ENCODE measurements at regions not wholly inside any gene's neighbourhood (a gene's known extent, or its start where the extent isn't known, plus 50 kb on each side); places are given as distances from the start of the nearest gene placed in this dataset.

GRCh38 chr1:239944666-239945065, 147.0 kb upstream of the FMN2 start:
- in situ Hi-C loops (cut with HindIII; ENCODE audit: low pct_unique_long_range_greater_than_20kb, low sequenced_read_pairs): no loop called here
- TF ChIP-seq JUND (IDR thresholded peaks at IDR 0.05; ENCODE audit: low read depth): no peak
- no peak for DNase-seq (ENCODE audit: low read depth in 1 of 2, low spot score in 1 of 2)

- TF ChIP-seq JUND (IDR thresholded peaks at IDR 0.05; ENCODE audit: low read depth): no peak
- in situ Hi-C loops (cut with HindIII; ENCODE audit: low pct_unique_long_range_greater_than_20kb, low sequenced_read_pairs): no loop called here
- DNase-seq (ENCODE audit: low read depth in 1 of 2, low spot score in 1 of 2): no peak
Measured at GRCh38 chr1:239947801-239948200, 143.9 kb upstream of the FMN2 start.

- no peak for TF ChIP-seq JUND (IDR thresholded peaks at IDR 0.05; ENCODE audit: low read depth)
- DNase-seq (ENCODE audit: low read depth in 1 of 2, low spot score in 1 of 2): peak; percentile 72 to 81
- in situ Hi-C loops (cut with HindIII; ENCODE audit: low pct_unique_long_range_greater_than_20kb, low sequenced_read_pairs): no loop called here
Measured at GRCh38 chr1:239951511-239952140, 140.1 kb upstream of the FMN2 start.

GRCh38 chr1:239952348-239953308, 139.1 kb upstream of the FMN2 start:
- in situ Hi-C loops (cut with HindIII; ENCODE audit: low pct_unique_long_range_greater_than_20kb, low sequenced_read_pairs): no loop called here
- no peak for TF ChIP-seq JUND (IDR thresholded peaks at IDR 0.05; ENCODE audit: low read depth)
- DNase-seq (ENCODE audit: low read depth in 1 of 2, low spot score in 1 of 2): peak in 1 of 2 experiments; percentile 64

GRCh38 chr1:239954836-239955235, 136.8 kb upstream of the FMN2 start:
- DNase-seq (ENCODE audit: low read depth in 1 of 2, low spot score in 1 of 2): no peak
- in situ Hi-C loops (cut with HindIII; ENCODE audit: low pct_unique_long_range_greater_than_20kb, low sequenced_read_pairs): no loop called here
- TF ChIP-seq JUND (IDR thresholded peaks at IDR 0.05; ENCODE audit: low read depth): no peak

GRCh38 chr1:239955431-239955830, 136.3 kb upstream of the FMN2 start:
- DNase-seq (ENCODE audit: low read depth in 1 of 2, low spot score in 1 of 2): no peak
- no peak for TF ChIP-seq JUND (IDR thresholded peaks at IDR 0.05; ENCODE audit: low read depth)
- in situ Hi-C loops (cut with HindIII; ENCODE audit: low pct_unique_long_range_greater_than_20kb, low sequenced_read_pairs): no loop called here

GRCh38 chr1:239956263-239956662, 135.4 kb upstream of the FMN2 start:
- in situ Hi-C loops (cut with HindIII; ENCODE audit: low pct_unique_long_range_greater_than_20kb, low sequenced_read_pairs): no loop called here
- no peak for DNase-seq (ENCODE audit: low read depth in 1 of 2, low spot score in 1 of 2)
- TF ChIP-seq JUND (IDR thresholded peaks at IDR 0.05; ENCODE audit: low read depth): no peak

GRCh38 chr1:239958063-239958462, 133.6 kb upstream of the FMN2 start:
- no peak for DNase-seq (ENCODE audit: low read depth in 1 of 2, low spot score in 1 of 2)
- in situ Hi-C loops (cut with HindIII; ENCODE audit: low pct_unique_long_range_greater_than_20kb, low sequenced_read_pairs): no loop called here
- no peak for TF ChIP-seq JUND (IDR thresholded peaks at IDR 0.05; ENCODE audit: low read depth)

- in situ Hi-C loops (cut with HindIII; ENCODE audit: low pct_unique_long_range_greater_than_20kb, low sequenced_read_pairs): no loop called here
- no peak for TF ChIP-seq JUND (IDR thresholded peaks at IDR 0.05; ENCODE audit: low read depth)
- no peak for DNase-seq (ENCODE audit: low read depth in 1 of 2, low spot score in 1 of 2)
Measured at GRCh38 chr1:239960366-239960765, 131.3 kb upstream of the FMN2 start.

GRCh38 chr1:239963856-239964255, 127.8 kb upstream of the FMN2 start:
- TF ChIP-seq JUND (IDR thresholded peaks at IDR 0.05; ENCODE audit: low read depth): no peak
- DNase-seq (ENCODE audit: low read depth in 1 of 2, low spot score in 1 of 2): no peak
- in situ Hi-C loops (cut with HindIII; ENCODE audit: low pct_unique_long_range_greater_than_20kb, low sequenced_read_pairs): no loop called here

- peak; percentile 51 to 80 for DNase-seq (ENCODE audit: low read depth in 1 of 2, low spot score in 1 of 2)
- TF ChIP-seq JUND (IDR thresholded peaks at IDR 0.05; ENCODE audit: low read depth): no peak
- in situ Hi-C loops (cut with HindIII; ENCODE audit: low pct_unique_long_range_greater_than_20kb, low sequenced_read_pairs): no loop called here
Measured at GRCh38 chr1:239976130-239976968, 115.3 kb upstream of the FMN2 start.

GRCh38 chr1:239977416-239977815, 114.3 kb upstream of the FMN2 start:
- DNase-seq (ENCODE audit: low read depth in 1 of 2, low spot score in 1 of 2): peak in 1 of 2 experiments; percentile 48
- no peak for TF ChIP-seq JUND (IDR thresholded peaks at IDR 0.05; ENCODE audit: low read depth)
- in situ Hi-C loops (cut with HindIII; ENCODE audit: low pct_unique_long_range_greater_than_20kb, low sequenced_read_pairs): no loop called here

All from T47D (cell line).